SIG-M5 (cell line): ENCODE measurements at regions not wholly inside any gene's neighbourhood (a gene's known extent, or its start where the extent isn't known, plus 50 kb on each side); places are given as distances from the start of the nearest gene placed in this dataset.

ENCODE experiments used
- DNase-seq: peaks from one replicate; lab custom pipeline; 2025; lab: John Stamatoyannopoulos, UW

GRCh38 chr22:27420195-27420816 lies 381.2 kb downstream of the MN1 start:
- no peak for DNase-seq

GRCh38 chr22:27420817-27421361 lies 380.7 kb downstream of the MN1 start:
- no peak for DNase-seq

- no peak for DNase-seq
These were observed 379.1 kb downstream of the MN1 start for GRCh38 chr22:27422442-27422841.

- DNase-seq = no peak
These were observed 377.2 kb downstream of the MN1 start for GRCh38 chr22:27424319-27424718.

- no peak for DNase-seq
These were observed 372.1 kb downstream of the MN1 start for GRCh38 chr22:27429476-27429875.

- no peak for DNase-seq
These were observed 370.5 kb downstream of the MN1 start for GRCh38 chr22:27431081-27431480.

- no peak for DNase-seq
These were observed 369.7 kb downstream of the MN1 start for GRCh38 chr22:27431896-27432295.

GRCh38 chr22:27433099-27433498 lies 368.5 kb downstream of the MN1 start:
- no peak for DNase-seq

GRCh38 chr22:27433585-27434190 lies 367.9 kb downstream of the MN1 start:
- DNase-seq = no peak

GRCh38 chr22:27434898-27435297 lies 366.7 kb downstream of the MN1 start:
- no peak for DNase-seq

GRCh38 chr22:27435844-27436576 lies 365.5 kb downstream of the MN1 start:
- no peak for DNase-seq

- DNase-seq = no peak
These were observed 365.0 kb downstream of the MN1 start for GRCh38 chr22:27436591-27436990.

GRCh38 chr22:27437570-27437969 lies 364.0 kb downstream of the MN1 start:
- no peak for DNase-seq

GRCh38 chr22:27438271-27438980 lies 363.1 kb downstream of the MN1 start:
- DNase-seq = no peak

- DNase-seq = no peak
These were observed 362.4 kb downstream of the MN1 start for GRCh38 chr22:27439131-27439530.

- DNase-seq = no peak
These were observed 361.2 kb downstream of the MN1 start for GRCh38 chr22:27440304-27440865.

GRCh38 chr22:27441706-27442475 lies 359.7 kb downstream of the MN1 start:
- no peak for DNase-seq

GRCh38 chr22:27443306-27443705 lies 358.2 kb downstream of the MN1 start:
- DNase-seq = no peak

GRCh38 chr22:27445881-27446280 lies 355.7 kb downstream of the MN1 start:
- DNase-seq = no peak

GRCh38 chr22:27447289-27447688 lies 354.3 kb downstream of the MN1 start:
- DNase-seq = no peak

GRCh38 chr22:27450448-27450847 lies 351.1 kb downstream of the MN1 start:
- no peak for DNase-seq
